HEK293 (cell line): ENCODE measurements at regions not wholly inside any gene's neighbourhood (a gene's known extent, or its start where the extent isn't known, plus 50 kb on each side); places are given as distances from the start of the nearest gene placed in this dataset.

Experiments
- CTCF ChIA-PET: fragments of 350-600 bp; formaldehyde crosslinking; extraction: SDS; loops from one replicate; lab custom pipeline; 2021; ENCODE audit warnings: antibody characterized with exemption; lab: Yijun Ruan, JAX
- POLR2A ChIA-PET: fragments of 300-600 bp; formaldehyde crosslinking; extraction: SDS; loops from one replicate; lab custom pipeline; 2020; ENCODE audit warnings: antibody characterized with exemption, inconsistent platforms; lab: Yijun Ruan, JAX
- H3K27ac ChIP-seq: fragments of 200-500 bp; sonication (Bioruptor generic); 2 replicates; pipeline ENCODE4 v1.5.1; 2014; ENCODE audit warnings: low read depth, low read length, control low read depth, inconsistent platforms; ENCODE audit errors: extremely low read depth
- H3K36me3 ChIP-seq, 2 experiments: fragments of 200-500 bp in 1 of 2; sonication (Bioruptor generic) in 1 of 2; 1 replicate in 1 of 2; 2 replicates in 1 of 2; pipeline ENCODE4 v1.5.1; 2014 to 2017; ENCODE audit warnings: inconsistent platforms in 2 of 2, low read length in 2 of 2; ENCODE audit not compliant: control insufficient read depth in 2 of 2, insufficient read depth in 1 of 2
- H3K4me1 ChIP-seq: fragments of 200-500 bp; sonication (Bioruptor generic); 2 replicates; pipeline ENCODE4 v1.5.1; 2014; ENCODE audit warnings: mild to moderate bottlenecking, low read length, inconsistent platforms; ENCODE audit not compliant: control insufficient read depth, insufficient read depth
- H3K4me3 ChIP-seq: 2 replicates; pipeline ENCODE4 v1.5.1; 2011; ENCODE audit warnings: low read depth, mild to moderate bottlenecking, control low read depth, low read length, moderate library complexity
- H3K9me3 ChIP-seq: fragments of 200-500 bp; sonication (Bioruptor generic); 2 replicates; pipeline ENCODE4 v1.5.1; 2014; ENCODE audit warnings: low read depth, low read length, inconsistent platforms; ENCODE audit not compliant: control insufficient read depth, insufficient read depth
- FEZF1 ChIP-seq: fragments of 450-650 bp; formaldehyde crosslinking; IDR thresholded peaks from 2 replicates; pipeline ENCODE4 v1.5.1; 2016; ENCODE audit warnings: missing biosample characterization, missing genetic modification characterization
- GFI1B ChIP-seq: fragments of 450-650 bp; formaldehyde crosslinking; IDR thresholded peaks from 2 replicates; pipeline ENCODE4 v1.5.1; 2016; ENCODE audit warnings: missing biosample characterization, missing genetic modification characterization
- MZF1 ChIP-seq: fragments of 450-650 bp; formaldehyde crosslinking; IDR thresholded peaks from 2 replicates; pipeline ENCODE4 v1.5.1; 2017; ENCODE audit warnings: missing biosample characterization, missing genetic modification characterization, borderline replicate concordance
- SCRT1 ChIP-seq: fragments of 450-650 bp; formaldehyde crosslinking; IDR thresholded peaks from 2 replicates; pipeline ENCODE4 v1.5.1; 2016; ENCODE audit warnings: missing biosample characterization, missing genetic modification characterization, borderline replicate concordance
- ZIC2 ChIP-seq: fragments of 450-650 bp; formaldehyde crosslinking; IDR thresholded peaks from 2 replicates; pipeline ENCODE4 v1.5.1; 2016; ENCODE audit warnings: missing biosample characterization, missing genetic modification characterization
- ZNF112 ChIP-seq: fragments of 450-650 bp; formaldehyde crosslinking; IDR thresholded peaks from 2 replicates; pipeline ENCODE4 v1.5.0; 2017; ENCODE audit warnings: missing biosample characterization, missing genetic modification characterization
- ZNF121 ChIP-seq: fragments of 450-650 bp; formaldehyde crosslinking; IDR thresholded peaks from 2 replicates; pipeline ENCODE4 v1.5.1; 2016; ENCODE audit warnings: missing biosample characterization, missing genetic modification characterization
- ZNF274 ChIP-seq, 2 experiments: fragments of 200-500 bp in 1 of 2; fragments of 450-650 bp in 1 of 2; sonication (Bioruptor generic) in 1 of 2; formaldehyde crosslinking in 1 of 2; IDR thresholded peaks; 2 replicates each; pipeline versions ENCODE4 v1.5.1 to v1.6.1; 2014 to 2016; ENCODE audit warnings: borderline replicate concordance in 1 of 2, inconsistent platforms in 1 of 2, low read length in 1 of 2, missing biosample characterization in 1 of 2, missing genetic modification characterization in 1 of 2
- ZNF335 ChIP-seq: fragments of 450-650 bp; formaldehyde crosslinking; conservative IDR thresholded peaks from 2 replicates; pipeline ENCODE4 v1.5.1; 2016; ENCODE audit warnings: missing biosample characterization, missing genetic modification characterization
- ZNF423 ChIP-seq: fragments of 450-650 bp; formaldehyde crosslinking; IDR thresholded peaks from 2 replicates; pipeline ENCODE4 v1.5.1; 2016; ENCODE audit warnings: missing biosample characterization, missing genetic modification characterization
- ZNF501 ChIP-seq: fragments of 450-650 bp; formaldehyde crosslinking; IDR thresholded peaks from 2 replicates; pipeline ENCODE4 v1.5.1; 2016; ENCODE audit warnings: missing biosample characterization, missing genetic modification characterization
- ZNF510 ChIP-seq: fragments of 450-650 bp; formaldehyde crosslinking; IDR thresholded peaks from 2 replicates; pipeline ENCODE4 v1.5.1; 2018; ENCODE audit warnings: mild to moderate bottlenecking, missing genetic modification characterization, missing biosample characterization; ENCODE audit not compliant: insufficient replicate concordance
- ZNF629 ChIP-seq: fragments of 450-650 bp; formaldehyde crosslinking; IDR thresholded peaks from 2 replicates; pipeline ENCODE4 v1.5.1; 2017; ENCODE audit warnings: missing biosample characterization, missing genetic modification characterization
- ZNF830 ChIP-seq: fragments of 450-650 bp; IDR thresholded peaks from 2 replicates; pipeline ENCODE4 v1.5.0; 2018; ENCODE audit warnings: missing biosample characterization, missing genetic modification characterization, low read depth, mild to moderate bottlenecking, moderate library complexity
- TF ChIP-seq, protein P1 (sequence below): fragments of 450-650 bp; formaldehyde crosslinking; IDR thresholded peaks from 2 replicates; pipeline ENCODE4 v1.5.1; 2016; ENCODE audit warnings: missing biosample characterization, missing genetic modification characterization
- TF ChIP-seq, protein P2 (sequence below): fragments of 450-650 bp; formaldehyde crosslinking; IDR thresholded peaks from 2 replicates; pipeline ENCODE4 v1.5.1; 2016; ENCODE audit warnings: missing biosample characterization, missing genetic modification characterization, borderline replicate concordance

DNA sequence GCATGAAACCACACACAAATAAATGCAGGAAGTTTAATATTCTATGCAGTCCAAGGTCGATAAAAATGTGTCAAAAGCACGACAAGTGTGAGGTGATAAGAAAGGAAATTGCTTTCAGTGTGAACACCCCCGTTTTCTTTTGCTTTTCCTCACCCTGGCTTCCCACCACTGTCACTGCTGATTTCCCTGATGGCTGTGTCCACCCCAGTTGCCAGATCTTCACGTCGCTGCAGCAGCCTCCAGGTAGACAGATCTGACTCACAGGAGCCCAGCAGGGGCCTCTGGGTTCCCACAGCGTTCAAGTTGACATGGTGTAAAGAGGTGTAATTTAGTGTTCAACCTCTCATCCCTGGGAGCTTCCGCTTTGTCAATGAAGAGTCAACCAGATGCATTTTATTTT is 128.0 kb upstream of the TACR1 start:
- H3K9me3 ChIP-seq, result no peaks in the 10 kb centered on the region
- no peaks in the 10 kb centered on the region for H3K4me1 ChIP-seq
- ChIA-PET POLR2A (no interaction called here), CTCF (no interaction called here)
- no peaks in the 10 kb centered on the region for H3K36me3 ChIP-seq
- TF ChIP-seq, protein P1, sequence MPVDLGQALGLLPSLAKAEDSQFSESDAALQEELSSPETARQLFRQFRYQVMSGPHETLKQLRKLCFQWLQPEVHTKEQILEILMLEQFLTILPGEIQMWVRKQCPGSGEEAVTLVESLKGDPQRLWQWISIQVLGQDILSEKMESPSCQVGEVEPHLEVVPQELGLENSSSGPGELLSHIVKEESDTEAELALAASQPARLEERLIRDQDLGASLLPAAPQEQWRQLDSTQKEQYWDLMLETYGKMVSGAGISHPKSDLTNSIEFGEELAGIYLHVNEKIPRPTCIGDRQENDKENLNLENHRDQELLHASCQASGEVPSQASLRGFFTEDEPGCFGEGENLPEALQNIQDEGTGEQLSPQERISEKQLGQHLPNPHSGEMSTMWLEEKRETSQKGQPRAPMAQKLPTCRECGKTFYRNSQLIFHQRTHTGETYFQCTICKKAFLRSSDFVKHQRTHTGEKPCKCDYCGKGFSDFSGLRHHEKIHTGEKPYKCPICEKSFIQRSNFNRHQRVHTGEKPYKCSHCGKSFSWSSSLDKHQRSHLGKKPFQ (tag by site-specific recombination), result peak; percentile 71
- no peak for TF ChIP-seq ZNF629 (tag by site-specific recombination)
- TF ChIP-seq ZIC2 (tag by site-specific recombination), result peak; percentile 57
- H3K4me3 ChIP-seq, result no peak overlapping the region
- H3K27ac ChIP-seq, result no peak overlapping the region

DNA sequence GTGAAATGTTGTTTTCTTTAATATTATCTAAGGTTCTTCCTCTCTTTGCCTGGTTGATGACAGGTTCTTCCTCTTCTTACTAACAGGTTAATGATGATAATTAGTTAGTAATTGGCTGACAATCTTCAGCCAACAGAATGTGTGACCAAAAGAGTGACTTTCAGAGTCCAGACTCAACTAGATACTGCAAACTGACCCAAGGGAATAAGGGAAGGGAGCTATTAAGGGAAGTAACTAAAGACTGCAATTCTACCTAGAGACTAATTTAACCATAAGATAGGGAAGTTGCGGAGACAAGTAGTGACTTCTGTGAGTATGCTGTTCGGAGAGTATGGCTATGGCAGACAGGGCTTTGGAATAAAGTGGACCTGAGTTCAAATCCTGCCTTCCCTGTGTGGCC is 127.3 kb upstream of the TACR1 start:
- Histone ChIP-seq H3K4me1 (no peaks in the 10 kb centered on the region), H3K27ac (no peak overlapping the region), H3K9me3 (no peaks in the 10 kb centered on the region), H3K4me3 (no peak overlapping the region), H3K36me3 (no peaks in the 10 kb centered on the region)
- TF ChIP-seq ZNF274 (IDR thresholded peaks at IDR 0.05; ENCODE audit: low read length), result no peak
- TF ChIP-seq ZNF274 (tag by site-specific recombination; IDR thresholded peaks at IDR 0.05; ENCODE audit: borderline replicate concordance), result no peak
- no peak for TF ChIP-seq FEZF1 (tag by site-specific recombination)
- ChIA-PET POLR2A (no interaction called here), CTCF (no interaction called here)

DNA sequence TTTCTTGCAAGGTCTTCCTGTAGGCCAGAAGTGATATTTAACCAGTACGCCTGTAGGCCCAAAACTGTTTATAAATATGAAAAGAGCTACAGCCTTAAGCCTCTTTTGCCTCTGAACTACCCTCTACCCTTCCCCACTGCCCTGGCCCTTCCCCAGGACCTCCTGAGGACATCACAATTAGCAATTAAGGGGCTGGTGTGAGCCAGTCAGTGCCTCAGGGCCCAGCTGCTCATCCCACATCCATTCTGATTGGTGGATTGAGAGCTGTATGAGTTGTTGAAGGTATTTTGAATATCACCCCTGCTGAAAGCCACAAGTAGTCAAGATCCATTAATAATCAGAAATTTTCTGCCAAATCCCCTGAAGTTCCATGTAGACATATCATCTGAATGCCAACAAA is 126.3 kb upstream of the TACR1 start:
- Histone ChIP-seq H3K4me1 (no peaks in the 10 kb centered on the region), H3K4me3 (no peak overlapping the region), H3K36me3 (no peaks in the 10 kb centered on the region), H3K27ac (no peak overlapping the region), H3K9me3 (no peaks in the 10 kb centered on the region)
- ChIA-PET CTCF (interaction anchor here (0.6 to 0.7 kb wide), 2 partner anchors 13 to 1076 kb away, joined by 3 read pairs; no protein-coding TSS in a partner anchor), POLR2A (no interaction called here)
- TF ChIP-seq ZNF112 (tag by site-specific recombination), result no peak
- TF ChIP-seq, protein P2, sequence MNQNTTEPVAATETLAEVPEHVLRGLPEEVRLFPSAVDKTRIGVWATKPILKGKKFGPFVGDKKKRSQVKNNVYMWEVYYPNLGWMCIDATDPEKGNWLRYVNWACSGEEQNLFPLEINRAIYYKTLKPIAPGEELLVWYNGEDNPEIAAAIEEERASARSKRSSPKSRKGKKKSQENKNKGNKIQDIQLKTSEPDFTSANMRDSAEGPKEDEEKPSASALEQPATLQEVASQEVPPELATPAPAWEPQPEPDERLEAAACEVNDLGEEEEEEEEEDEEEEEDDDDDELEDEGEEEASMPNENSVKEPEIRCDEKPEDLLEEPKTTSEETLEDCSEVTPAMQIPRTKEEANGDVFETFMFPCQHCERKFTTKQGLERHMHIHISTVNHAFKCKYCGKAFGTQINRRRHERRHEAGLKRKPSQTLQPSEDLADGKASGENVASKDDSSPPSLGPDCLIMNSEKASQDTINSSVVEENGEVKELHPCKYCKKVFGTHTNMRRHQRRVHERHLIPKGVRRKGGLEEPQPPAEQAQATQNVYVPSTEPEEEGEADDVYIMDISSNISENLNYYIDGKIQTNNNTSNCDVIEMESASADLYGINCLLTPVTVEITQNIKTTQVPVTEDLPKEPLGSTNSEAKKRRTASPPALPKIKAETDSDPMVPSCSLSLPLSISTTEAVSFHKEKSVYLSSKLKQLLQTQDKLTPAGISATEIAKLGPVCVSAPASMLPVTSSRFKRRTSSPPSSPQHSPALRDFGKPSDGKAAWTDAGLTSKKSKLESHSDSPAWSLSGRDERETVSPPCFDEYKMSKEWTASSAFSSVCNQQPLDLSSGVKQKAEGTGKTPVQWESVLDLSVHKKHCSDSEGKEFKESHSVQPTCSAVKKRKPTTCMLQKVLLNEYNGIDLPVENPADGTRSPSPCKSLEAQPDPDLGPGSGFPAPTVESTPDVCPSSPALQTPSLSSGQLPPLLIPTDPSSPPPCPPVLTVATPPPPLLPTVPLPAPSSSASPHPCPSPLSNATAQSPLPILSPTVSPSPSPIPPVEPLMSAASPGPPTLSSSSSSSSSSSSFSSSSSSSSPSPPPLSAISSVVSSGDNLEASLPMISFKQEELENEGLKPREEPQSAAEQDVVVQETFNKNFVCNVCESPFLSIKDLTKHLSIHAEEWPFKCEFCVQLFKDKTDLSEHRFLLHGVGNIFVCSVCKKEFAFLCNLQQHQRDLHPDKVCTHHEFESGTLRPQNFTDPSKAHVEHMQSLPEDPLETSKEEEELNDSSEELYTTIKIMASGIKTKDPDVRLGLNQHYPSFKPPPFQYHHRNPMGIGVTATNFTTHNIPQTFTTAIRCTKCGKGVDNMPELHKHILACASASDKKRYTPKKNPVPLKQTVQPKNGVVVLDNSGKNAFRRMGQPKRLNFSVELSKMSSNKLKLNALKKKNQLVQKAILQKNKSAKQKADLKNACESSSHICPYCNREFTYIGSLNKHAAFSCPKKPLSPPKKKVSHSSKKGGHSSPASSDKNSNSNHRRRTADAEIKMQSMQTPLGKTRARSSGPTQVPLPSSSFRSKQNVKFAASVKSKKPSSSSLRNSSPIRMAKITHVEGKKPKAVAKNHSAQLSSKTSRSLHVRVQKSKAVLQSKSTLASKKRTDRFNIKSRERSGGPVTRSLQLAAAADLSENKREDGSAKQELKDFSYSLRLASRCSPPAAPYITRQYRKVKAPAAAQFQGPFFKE (tag by site-specific recombination), result no peak
- no peak for TF ChIP-seq SCRT1 (tag by site-specific recombination)
- no peak for TF ChIP-seq ZNF510
- no peak for TF ChIP-seq MZF1
- TF ChIP-seq ZNF121 (tag by site-specific recombination), result no peak
- no peak for TF ChIP-seq GFI1B (tag by site-specific recombination)
- TF ChIP-seq ZNF335 (tag by site-specific recombination), result no peak
- TF ChIP-seq ZNF423, result no peak
- no peak for TF ChIP-seq ZNF501 (tag by site-specific recombination)
- no peak for TF ChIP-seq ZNF830
- TF ChIP-seq ZIC2 (tag by site-specific recombination), result no peak
